KOPT-K1 (cell line): ENCODE measurements at regions not wholly inside any gene's neighbourhood (a gene's known extent, or its start where the extent isn't known, plus 50 kb on each side); places are given as distances from the start of the nearest gene placed in this dataset.
"Not testable (repeated sequence)": the region's sequence is repeated elsewhere in the genome, so short reads cannot be mapped to it uniquely, and the experiment has no call there.

Experiments used
- H3K27ac ChIP-seq: fragments of 200-600 bp; sonication (generic); 2 replicates; pipeline ENCODE4 v1.5.1; 2016; ENCODE audit warnings: antibody characterized with exemption, mild to moderate bottlenecking, low read depth, low read length; ENCODE audit not compliant: poor library complexity, severe bottlenecking
- H3K36me3 ChIP-seq: fragments of 200-600 bp; sonication (generic); 2 replicates; pipeline ENCODE4 v1.5.1; 2017; ENCODE audit warnings: antibody characterized with exemption, mild to moderate bottlenecking, low read length, moderate library complexity; ENCODE audit not compliant: insufficient read depth
- H3K9me3 ChIP-seq: fragments of 200-600 bp; sonication (generic); 2 replicates; pipeline ENCODE4 v1.5.1; 2017; ENCODE audit warnings: antibody characterized with exemption, low read length, mild to moderate bottlenecking; ENCODE audit not compliant: insufficient read depth, poor library complexity, severe bottlenecking

GRCh38 chr13:21228738-21229137 lies 52.3 kb downstream of the MRPL57 start:
- H3K36me3 ChIP-seq, result no peaks in the 10 kb centered on the region
- peak overlapping the region; percentile 27 for H3K27ac ChIP-seq
- no peaks in the 10 kb centered on the region for H3K9me3 ChIP-seq

DNA sequence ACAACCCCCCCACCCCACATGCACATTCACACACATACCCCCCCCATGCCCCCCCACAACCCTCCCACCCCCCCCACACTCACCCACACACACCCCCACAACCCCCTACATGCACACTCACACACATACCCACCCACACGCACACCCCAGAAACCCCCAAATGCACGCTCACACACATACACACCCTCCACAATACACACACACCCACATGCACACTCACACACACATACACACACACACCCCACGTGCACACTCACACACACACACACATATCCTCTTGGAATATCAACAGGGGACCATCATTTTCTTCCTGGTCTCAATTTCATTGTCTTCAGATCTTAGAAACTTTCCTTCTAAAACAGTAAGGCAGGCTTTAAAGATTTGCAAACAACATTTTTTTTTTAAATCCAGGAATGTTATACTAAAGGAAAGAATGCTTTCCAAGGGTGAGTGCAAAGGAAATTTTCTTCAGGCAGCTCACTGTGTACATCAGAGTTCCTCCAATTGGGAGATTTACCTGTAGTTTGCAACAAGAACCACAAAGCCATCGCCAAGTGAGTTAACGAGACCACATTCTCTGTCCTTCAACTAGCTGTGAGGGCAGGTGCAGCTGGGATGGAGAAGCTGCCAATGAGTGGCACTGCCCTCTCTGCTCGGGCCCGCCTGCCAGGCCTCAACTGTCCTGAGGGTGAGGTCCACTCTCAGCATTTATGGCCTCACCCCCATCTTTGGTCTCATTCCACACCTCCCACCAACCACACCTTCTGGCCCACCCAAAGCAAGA lies 53.0 kb downstream of the MRPL57 start:
- peak overlapping the region; percentile 93 for H3K27ac ChIP-seq
- no peaks in the 10 kb centered on the region for H3K9me3 ChIP-seq
- H3K36me3 ChIP-seq, result no peaks in the 10 kb centered on the region

DNA sequence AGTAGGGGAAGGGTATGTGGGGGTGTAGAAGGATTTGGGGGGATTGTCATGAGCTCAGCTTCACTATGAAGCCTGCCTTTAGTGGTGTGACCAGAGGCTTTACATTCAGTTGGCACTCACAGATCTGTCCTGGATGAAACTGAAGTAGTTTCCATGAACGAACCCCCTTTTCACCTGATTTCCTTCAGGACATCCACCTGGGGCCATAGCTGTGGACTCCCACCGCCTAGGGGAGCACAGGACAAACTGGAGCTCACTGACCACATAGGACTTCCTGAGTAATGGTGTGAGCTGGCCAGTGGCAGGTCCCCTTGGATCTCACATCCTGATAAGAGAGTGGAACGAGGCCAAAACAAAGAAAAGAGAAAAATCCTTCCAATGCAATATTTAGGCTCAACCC lies 54.1 kb downstream of the MRPL57 start:
- Histone ChIP-seq H3K9me3 (no peaks in the 10 kb centered on the region), H3K27ac (peak overlapping the region; percentile 93), H3K36me3 (no peaks in the 10 kb centered on the region)

DNA sequence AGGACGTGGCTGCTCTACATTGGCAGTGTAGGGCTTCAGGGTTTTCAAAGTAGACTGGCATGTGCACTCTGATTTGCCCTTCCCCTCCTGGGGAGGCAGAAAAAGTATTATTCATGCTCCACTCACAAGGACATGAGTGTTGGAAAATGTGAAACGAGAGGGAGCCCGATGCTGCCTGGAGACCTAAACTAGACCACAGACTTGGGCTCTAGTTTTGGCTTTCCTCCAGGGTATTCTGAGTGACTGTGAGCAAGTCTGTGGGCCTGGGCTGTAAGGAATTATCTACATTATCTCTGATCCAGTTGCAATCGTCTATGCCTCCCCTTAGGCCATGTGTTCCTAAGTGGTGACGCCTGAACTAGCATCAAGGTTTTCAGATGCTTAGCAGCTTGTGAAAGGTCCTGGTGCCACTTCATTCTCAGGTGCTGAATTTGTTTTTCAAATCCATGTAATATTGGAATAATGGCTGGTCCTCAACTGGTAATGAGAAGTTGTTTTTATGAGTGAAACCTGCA lies 55.0 kb downstream of the MRPL57 start:
- Histone ChIP-seq H3K9me3 (no peaks in the 10 kb centered on the region), H3K27ac (peak overlapping the region; percentile 93), H3K36me3 (no peaks in the 10 kb centered on the region)

GRCh38 chr13:21232196-21232595 lies 55.7 kb downstream of the MRPL57 start:
- H3K27ac ChIP-seq, result peak overlapping the region; percentile 93
- no peaks in the 10 kb centered on the region for H3K36me3 ChIP-seq
- no peaks in the 10 kb centered on the region for H3K9me3 ChIP-seq

- peaks cover under 1% of the 10 kb centered on the region for H3K9me3 ChIP-seq
- no peaks in the 10 kb centered on the region for H3K36me3 ChIP-seq
- H3K27ac ChIP-seq, result peak overlapping the region; percentile 93
Observed at GRCh38 chr13:21232599-21232998, 56.1 kb downstream of the MRPL57 start.

- Histone ChIP-seq H3K36me3 (no peaks in the 10 kb centered on the region), H3K9me3 (peaks cover 5% of the 10 kb centered on the region), H3K27ac (peak overlapping the region; percentile 93)
Observed at GRCh38 chr13:21233086-21233485, 56.6 kb downstream of the MRPL57 start.

GRCh38 chr13:21234526-21234925 lies 58.1 kb downstream of the MRPL57 start:
- H3K27ac ChIP-seq, result peak overlapping the region; percentile 93

DNA sequence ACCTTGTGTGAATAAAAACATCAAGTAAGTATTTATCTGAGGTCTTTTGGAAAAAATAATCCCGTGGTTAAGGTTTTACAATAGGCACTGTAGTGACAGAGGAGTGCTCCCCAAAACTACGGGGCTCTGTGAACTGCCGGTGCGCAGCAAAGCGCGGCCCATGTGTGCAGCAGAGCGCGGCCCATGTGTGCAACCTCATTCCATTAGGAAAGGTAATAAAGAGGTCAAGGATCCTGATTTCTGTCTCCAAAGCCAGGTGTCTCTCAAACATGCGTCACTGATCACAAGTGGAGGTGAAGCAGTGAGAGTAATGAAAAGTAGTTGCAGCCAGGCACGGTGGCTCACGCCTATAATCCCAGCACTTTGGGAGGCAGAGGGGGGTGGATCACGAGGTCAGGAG lies 58.7 kb downstream of the MRPL57 start:
- H3K9me3 ChIP-seq, result peaks cover 5% of the 10 kb centered on the region
- H3K36me3 ChIP-seq, result no peaks in the 10 kb centered on the region
- peak overlapping the region; percentile 93 for H3K27ac ChIP-seq

More at GRCh38 chr13:21234526-21234925, 58.1 kb downstream of the MRPL57 start:
- Histone ChIP-seq H3K36me3 (no peaks in the 10 kb centered on the region), H3K9me3 (peaks cover 5% of the 10 kb centered on the region)

- Histone ChIP-seq H3K27ac (peak overlapping the region; percentile 93), H3K9me3 (peaks cover 5% of the 10 kb centered on the region), H3K36me3 (no peaks in the 10 kb centered on the region)
Observed at GRCh38 chr13:21237081-21237480, 60.6 kb downstream of the MRPL57 start.

GRCh38 chr13:21238267-21238666 lies 61.8 kb downstream of the MRPL57 start:
- no peaks in the 10 kb centered on the region for H3K36me3 ChIP-seq
- H3K9me3 ChIP-seq, result peaks cover 5% of the 10 kb centered on the region
- peak overlapping the region; percentile 93 for H3K27ac ChIP-seq

DNA sequence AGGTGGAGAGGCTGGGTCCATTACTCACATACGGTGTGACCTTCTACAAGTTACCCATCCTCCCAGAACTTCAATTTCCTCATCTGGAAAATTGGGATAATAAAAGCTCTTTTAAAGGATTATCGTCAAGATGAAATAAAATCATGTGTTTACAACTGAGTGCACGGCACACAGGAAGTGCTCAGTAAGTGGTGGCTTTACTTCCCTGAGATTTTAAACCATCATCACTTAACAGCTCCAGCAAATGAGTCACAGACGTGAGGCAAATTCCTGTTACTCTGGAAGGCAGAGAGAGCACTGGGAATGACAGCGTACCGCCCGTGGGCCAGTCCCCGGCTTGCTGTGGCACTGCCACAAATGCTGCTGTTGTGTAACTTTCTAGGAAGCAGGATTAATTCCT lies 64.1 kb downstream of the MRPL57 start:
- Histone ChIP-seq H3K9me3 (peaks cover 5% of the 10 kb centered on the region), H3K36me3 (no peaks in the 10 kb centered on the region), H3K27ac (peak overlapping the region; percentile 65)

- Histone ChIP-seq H3K36me3 (no peaks in the 10 kb centered on the region), H3K27ac (peak overlapping the region; percentile 27), H3K9me3 (peaks cover 5% of the 10 kb centered on the region)
Observed at GRCh38 chr13:21242236-21242635, 65.8 kb downstream of the MRPL57 start.

DNA sequence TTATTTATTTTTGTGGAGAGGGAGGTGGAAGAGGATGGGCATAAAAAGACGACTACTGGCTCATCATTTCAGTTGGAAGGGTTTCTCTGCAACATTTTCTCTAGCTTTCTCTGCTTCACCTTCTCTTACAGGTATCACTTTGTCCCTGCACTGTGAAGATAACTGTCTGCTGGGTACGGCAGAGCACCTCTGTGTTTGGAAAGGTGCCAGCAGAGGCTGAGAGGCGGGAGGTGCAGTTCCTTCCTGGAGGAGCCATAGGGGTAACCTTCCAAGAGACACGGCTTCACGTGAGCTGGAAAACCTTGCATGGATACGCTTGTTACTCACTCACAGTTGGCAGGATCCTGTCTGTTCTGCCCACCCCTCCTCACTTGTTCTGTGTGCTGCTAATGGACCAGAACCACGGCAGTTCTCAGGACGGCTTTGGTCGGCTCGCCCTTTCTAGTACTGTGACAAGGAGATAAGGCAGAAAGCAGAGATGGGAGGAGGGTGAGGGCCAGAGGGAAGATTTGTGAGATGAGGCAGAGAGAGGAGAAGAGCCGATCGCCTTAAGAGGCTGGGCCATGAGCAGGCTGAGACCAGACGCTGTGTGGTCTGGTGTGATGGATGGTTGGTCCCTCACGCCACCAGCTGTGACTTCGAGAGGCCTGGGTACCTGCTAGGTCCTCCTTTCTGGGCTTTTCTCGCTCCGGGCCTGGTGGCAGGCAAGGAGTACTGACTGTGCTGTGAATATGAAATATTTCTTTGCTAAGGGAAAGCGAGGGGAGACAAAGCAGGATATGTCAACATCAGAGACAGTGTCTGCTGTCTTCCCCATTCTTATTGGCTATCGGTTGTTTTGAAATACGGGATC lies 66.8 kb downstream of the MRPL57 start:
- Histone ChIP-seq H3K27ac (peak overlapping the region; percentile 37), H3K36me3 (no peaks in the 10 kb centered on the region), H3K9me3 (no peaks in the 10 kb centered on the region)

- H3K27ac ChIP-seq, H3K36me3 ChIP-seq, H3K9me3 ChIP-seq: not testable (repeated sequence)
Observed at GRCh38 chr13:21243898-21244184, 67.4 kb downstream of the MRPL57 start.
